BLaER1 (cell line): ENCODE measurements at regions not wholly inside any gene's neighbourhood (a gene's known extent, or its start where the extent isn't known, plus 50 kb on each side); places are given as distances from the start of the nearest gene placed in this dataset.

ENCODE experiments used
- H3K27ac ChIP-seq: shearing (Covaris generic); formaldehyde crosslinking; 2 replicates; pipeline ENCODE4 v1.8.1; 2022
- H3K27me3 ChIP-seq: shearing (Covaris generic); formaldehyde crosslinking; 2 replicates; pipeline ENCODE4 v1.8.1; 2022
- H3K36me3 ChIP-seq: shearing (Covaris generic); formaldehyde crosslinking; 2 replicates; pipeline ENCODE4 v1.8.1; 2022
- H3K4me1 ChIP-seq: shearing (Covaris generic); formaldehyde crosslinking; 2 replicates; pipeline ENCODE4 v1.8.1; 2022
- H3K4me2 ChIP-seq: shearing (Covaris generic); formaldehyde crosslinking; 2 replicates; pipeline ENCODE4 v1.8.1; 2022
- H3K4me3 ChIP-seq: shearing (Covaris generic); formaldehyde crosslinking; 2 replicates; pipeline ENCODE4 v1.8.1; 2022
- H3K9ac ChIP-seq: shearing (Covaris generic); formaldehyde crosslinking; 2 replicates; pipeline ENCODE4 v1.8.1; 2022
- H3K9me3 ChIP-seq: shearing (Covaris generic); formaldehyde crosslinking; 2 replicates; pipeline ENCODE4 v1.8.1; 2022
- H4K20me1 ChIP-seq: shearing (Covaris generic); formaldehyde crosslinking; 2 replicates; pipeline ENCODE4 v1.8.1; 2022
- Cebpa-rat ChIP-seq: shearing (Covaris generic); IDR thresholded peaks from 2 replicates; pipeline ENCODE4 v1.8.1; 2022

DNA sequence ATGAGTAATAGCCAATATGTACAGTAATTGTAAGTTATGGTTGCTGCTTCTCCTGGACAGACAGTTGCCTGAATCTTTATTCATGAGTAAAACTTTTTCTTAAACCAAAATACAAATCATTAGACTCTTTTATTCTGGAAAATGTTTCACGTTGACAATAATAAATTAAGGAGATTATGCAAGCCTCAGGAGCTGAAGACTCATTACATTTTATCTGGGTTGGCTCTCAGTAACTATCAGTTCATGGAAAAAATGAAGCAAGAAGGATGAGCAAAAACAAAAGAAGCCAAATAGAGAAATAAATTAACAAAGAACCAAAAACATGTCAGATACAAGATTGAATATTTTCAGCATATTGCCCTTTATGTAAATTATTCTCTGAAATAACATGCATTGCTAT, 88.9 kb upstream of the PRR16 start:
- no peak overlapping the region for H3K4me3 ChIP-seq
- H4K20me1 ChIP-seq = no peaks in the 10 kb centered on the region
- H3K9ac ChIP-seq = no peak overlapping the region
- peaks cover 17% of the 10 kb centered on the region for H3K9me3 ChIP-seq
- TF ChIP-seq Cebpa-rat = no peak
- H3K27me3 ChIP-seq = no peaks in the 10 kb centered on the region
- no peak overlapping the region for H3K4me2 ChIP-seq
- H3K4me1 ChIP-seq = no peaks in the 10 kb centered on the region
- H3K36me3 ChIP-seq = no peaks in the 10 kb centered on the region
- no peak overlapping the region for H3K27ac ChIP-seq

DNA sequence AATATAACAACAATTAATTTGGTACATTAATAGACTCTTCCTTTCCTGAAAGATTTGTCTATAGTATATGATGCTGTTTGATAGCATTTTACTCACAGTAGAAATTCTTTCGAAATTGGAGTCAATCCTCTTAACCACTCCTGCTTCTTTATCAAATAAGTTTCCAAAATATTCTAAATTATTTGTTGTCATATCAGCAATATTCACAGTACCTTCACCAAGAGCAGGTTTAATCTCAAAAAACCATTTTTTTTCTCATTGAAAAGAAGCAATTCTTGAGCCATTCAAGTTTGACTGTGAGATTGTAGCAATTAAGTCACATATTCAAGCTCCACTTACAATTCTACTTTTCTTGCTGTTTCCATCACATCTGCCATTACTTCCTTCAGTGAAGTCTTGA, 83.5 kb upstream of the PRR16 start:
- H3K9me3 ChIP-seq = peaks cover 17% of the 10 kb centered on the region
- H4K20me1 ChIP-seq = no peaks in the 10 kb centered on the region
- H3K4me2 ChIP-seq = no peak overlapping the region
- H3K9ac ChIP-seq = no peak overlapping the region
- no peak overlapping the region for H3K4me3 ChIP-seq
- no peak for TF ChIP-seq Cebpa-rat
- no peaks in the 10 kb centered on the region for H3K4me1 ChIP-seq
- H3K27me3 ChIP-seq = no peaks in the 10 kb centered on the region
- no peak overlapping the region for H3K27ac ChIP-seq
- H3K36me3 ChIP-seq = no peaks in the 10 kb centered on the region

DNA sequence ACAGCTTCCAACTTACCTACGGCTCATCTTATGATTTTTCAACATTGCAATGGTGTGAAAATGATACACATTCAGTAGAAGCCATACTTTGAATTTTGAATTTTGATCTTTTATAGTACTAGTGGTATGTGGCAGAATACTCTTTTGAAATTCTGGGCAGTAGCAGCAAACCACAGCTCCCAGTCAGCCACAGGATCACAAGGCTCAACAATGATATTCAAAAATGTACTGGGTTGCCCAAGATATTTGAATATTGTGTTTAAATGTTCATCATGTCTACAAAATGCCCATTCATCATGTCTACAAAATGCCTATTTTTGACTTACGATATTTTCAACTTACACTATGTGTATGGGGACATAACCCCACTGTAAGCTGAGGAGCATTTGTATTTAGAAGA, 81.3 kb upstream of the PRR16 start:
- Histone ChIP-seq H3K4me3 (no peak overlapping the region), H3K9ac (no peak overlapping the region), H3K4me2 (no peak overlapping the region), H4K20me1 (no peaks in the 10 kb centered on the region), H3K27me3 (no peaks in the 10 kb centered on the region), H3K9me3 (peaks cover 17% of the 10 kb centered on the region), H3K36me3 (no peaks in the 10 kb centered on the region), H3K27ac (no peak overlapping the region), H3K4me1 (no peaks in the 10 kb centered on the region)
- TF ChIP-seq Cebpa-rat = no peak

DNA sequence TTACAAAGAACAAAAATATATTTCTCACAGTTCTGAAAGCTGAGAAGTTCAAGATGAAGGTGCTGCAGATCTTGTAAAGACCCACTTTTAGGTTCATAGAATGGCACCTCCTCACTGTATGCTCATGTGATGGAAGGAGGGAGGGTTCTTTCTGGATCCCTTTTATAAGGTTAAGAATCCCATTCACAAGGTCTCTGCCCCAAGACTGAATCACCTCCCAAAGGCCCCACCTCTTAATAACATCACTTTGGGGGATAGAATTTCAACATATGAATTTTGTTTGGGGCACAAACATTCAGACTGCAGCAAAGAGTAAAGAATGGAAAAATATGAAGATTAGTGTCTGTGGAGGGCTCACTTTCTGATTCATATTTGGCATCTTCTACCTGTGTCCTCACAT, 77.1 kb upstream of the PRR16 start:
- no peak overlapping the region for H3K4me3 ChIP-seq
- no peaks in the 10 kb centered on the region for H3K36me3 ChIP-seq
- peaks cover 10% of the 10 kb centered on the region for H3K4me1 ChIP-seq
- no peaks in the 10 kb centered on the region for H3K27me3 ChIP-seq
- no peak for TF ChIP-seq Cebpa-rat
- no peak overlapping the region for H3K4me2 ChIP-seq
- H4K20me1 ChIP-seq = no peaks in the 10 kb centered on the region
- H3K27ac ChIP-seq = no peak overlapping the region
- H3K9me3 ChIP-seq = no peaks in the 10 kb centered on the region
- no peak overlapping the region for H3K9ac ChIP-seq

DNA sequence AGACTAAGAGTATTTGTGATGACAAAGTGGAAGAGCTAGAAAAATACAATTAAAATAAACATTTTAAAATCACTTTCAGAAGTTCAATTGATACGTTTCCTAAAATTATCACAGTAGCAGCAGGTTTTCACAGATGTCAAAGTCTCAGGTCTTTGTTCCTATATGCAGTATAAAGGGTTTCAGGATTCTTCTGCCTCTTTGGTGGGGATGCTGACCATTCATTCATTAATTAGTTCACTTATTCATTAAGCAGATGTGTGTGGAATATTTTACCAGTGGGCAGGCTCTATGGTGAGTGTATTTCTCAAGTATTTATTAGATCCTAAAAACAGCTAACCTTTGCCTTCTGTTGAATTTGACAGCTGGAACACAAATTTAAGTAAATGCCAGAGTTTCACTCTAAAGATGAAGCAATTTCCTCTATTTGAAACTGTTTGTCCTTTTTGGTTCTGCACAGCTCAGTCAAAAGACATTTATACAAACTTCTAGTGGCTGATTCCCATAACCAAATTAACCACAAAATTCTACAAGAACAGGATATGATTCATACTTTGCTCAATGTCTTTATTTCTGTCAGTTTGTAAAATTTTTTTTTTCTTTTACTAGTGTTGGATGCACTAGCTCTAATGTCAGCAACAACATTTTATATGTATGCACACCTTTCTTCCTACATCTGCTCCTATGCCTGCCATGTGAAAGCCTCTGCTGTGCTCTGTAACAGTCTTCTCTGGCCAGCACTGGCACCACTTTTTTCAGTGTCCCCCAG, 75.9 kb upstream of the PRR16 start:
- Histone ChIP-seq H3K4me1 (peaks cover 10% of the 10 kb centered on the region), H3K4me2 (peak overlapping the region; percentile 15), H3K27me3 (no peaks in the 10 kb centered on the region), H4K20me1 (no peaks in the 10 kb centered on the region), H3K36me3 (no peaks in the 10 kb centered on the region), H3K4me3 (no peak overlapping the region), H3K9me3 (no peaks in the 10 kb centered on the region), H3K9ac (no peak overlapping the region), H3K27ac (no peak overlapping the region)
- no peak for TF ChIP-seq Cebpa-rat

DNA sequence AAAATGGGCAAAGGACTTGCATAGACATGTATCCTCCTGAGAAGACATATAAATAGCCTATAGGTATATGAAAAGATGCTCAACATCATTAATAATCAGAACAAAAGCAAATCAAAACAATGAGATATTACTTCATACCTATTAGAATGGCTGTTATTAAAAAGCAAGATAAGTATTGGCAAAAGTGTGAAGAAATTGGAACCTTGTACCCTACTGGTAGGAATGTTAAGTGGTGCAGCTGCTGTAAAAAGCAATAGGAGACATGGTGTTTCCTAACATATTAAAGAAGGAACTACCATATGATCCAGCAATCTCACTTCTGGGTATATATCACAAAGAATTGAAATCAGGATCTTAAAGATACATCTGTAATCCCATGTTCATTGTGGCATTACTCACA, 69.8 kb upstream of the PRR16 start:
- Histone ChIP-seq H3K4me3 (no peak overlapping the region), H3K36me3 (no peaks in the 10 kb centered on the region), H4K20me1 (no peaks in the 10 kb centered on the region), H3K9ac (no peak overlapping the region), H3K9me3 (peaks cover 10% of the 10 kb centered on the region), H3K4me2 (no peak overlapping the region), H3K4me1 (no peaks in the 10 kb centered on the region), H3K27ac (no peak overlapping the region), H3K27me3 (no peaks in the 10 kb centered on the region)
- TF ChIP-seq Cebpa-rat = no peak

DNA sequence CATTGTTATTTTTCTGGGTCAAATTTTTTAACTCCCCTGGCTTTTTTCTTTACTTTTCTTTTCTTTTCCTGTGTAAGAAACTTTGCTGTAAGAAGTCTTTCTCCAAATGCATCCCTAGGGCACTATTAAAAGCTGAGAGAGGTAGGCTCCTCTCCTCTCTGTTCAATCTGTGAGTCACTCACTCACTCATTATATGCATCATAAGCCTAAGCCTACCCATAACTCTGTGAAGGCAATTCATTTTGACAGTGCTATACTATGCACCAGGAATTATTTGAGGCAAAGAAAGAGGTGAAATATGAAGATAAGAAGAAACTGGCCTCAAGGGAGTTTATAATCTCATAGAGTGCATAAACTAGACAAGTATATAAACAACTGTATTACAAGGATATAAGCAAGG, 67.9 kb upstream of the PRR16 start:
- Histone ChIP-seq H3K27ac (no peak overlapping the region), H3K27me3 (no peaks in the 10 kb centered on the region), H3K4me2 (no peak overlapping the region), H3K4me1 (no peaks in the 10 kb centered on the region), H3K4me3 (no peak overlapping the region), H3K36me3 (no peaks in the 10 kb centered on the region), H3K9me3 (peaks cover 18% of the 10 kb centered on the region), H4K20me1 (no peaks in the 10 kb centered on the region), H3K9ac (no peak overlapping the region)
- no peak for TF ChIP-seq Cebpa-rat

DNA sequence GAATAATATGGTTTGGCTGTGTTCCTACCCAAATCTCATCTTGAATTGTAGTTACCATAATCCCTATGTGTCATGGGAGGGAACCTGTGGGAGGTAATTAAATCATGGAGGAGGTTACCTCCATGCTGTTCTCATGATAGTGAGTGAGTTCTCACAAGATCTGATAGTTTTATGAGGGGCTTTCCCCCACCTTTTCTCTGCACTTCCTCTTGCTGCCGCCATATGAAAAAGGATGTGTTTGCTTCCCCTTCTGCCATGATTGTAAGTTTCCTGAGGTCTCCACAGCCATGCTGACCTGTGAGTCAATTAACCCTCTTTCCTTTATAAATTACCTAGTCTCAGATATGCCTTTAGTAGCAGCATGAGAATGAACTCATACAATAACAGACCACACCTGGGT, 63.7 kb upstream of the PRR16 start:
- H3K27me3 ChIP-seq = no peaks in the 10 kb centered on the region
- H3K4me2 ChIP-seq = no peak overlapping the region
- TF ChIP-seq Cebpa-rat = no peak
- no peaks in the 10 kb centered on the region for H3K36me3 ChIP-seq
- H3K27ac ChIP-seq = no peak overlapping the region
- H3K4me1 ChIP-seq = no peaks in the 10 kb centered on the region
- no peak overlapping the region for H3K9ac ChIP-seq
- no peaks in the 10 kb centered on the region for H4K20me1 ChIP-seq
- H3K9me3 ChIP-seq = peaks cover 18% of the 10 kb centered on the region
- no peak overlapping the region for H3K4me3 ChIP-seq

DNA sequence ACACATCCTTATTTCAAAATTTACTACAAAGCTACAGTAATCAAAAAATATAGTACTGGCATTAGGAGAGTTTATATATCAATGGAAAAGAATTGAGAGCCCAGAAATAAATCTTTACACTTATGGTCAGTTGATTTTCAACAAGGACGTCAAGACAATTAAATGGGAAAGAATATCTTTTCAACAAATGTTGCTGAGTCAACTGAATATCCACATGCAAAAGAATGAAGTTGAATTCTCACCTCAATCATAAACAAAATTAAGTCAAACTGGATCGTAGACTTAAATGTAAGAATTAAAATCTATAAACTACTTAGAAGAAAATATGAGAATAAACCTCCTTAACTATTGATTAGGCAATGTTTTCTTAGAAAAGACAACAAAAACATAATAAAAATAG, 61.5 kb upstream of the PRR16 start:
- H3K4me1 ChIP-seq = no peaks in the 10 kb centered on the region
- peaks cover 18% of the 10 kb centered on the region for H3K9me3 ChIP-seq
- no peaks in the 10 kb centered on the region for H3K36me3 ChIP-seq
- no peak overlapping the region for H3K27ac ChIP-seq
- H3K4me3 ChIP-seq = no peak overlapping the region
- H3K27me3 ChIP-seq = no peaks in the 10 kb centered on the region
- no peaks in the 10 kb centered on the region for H4K20me1 ChIP-seq
- no peak overlapping the region for H3K9ac ChIP-seq
- H3K4me2 ChIP-seq = no peak overlapping the region
- no peak for TF ChIP-seq Cebpa-rat

DNA sequence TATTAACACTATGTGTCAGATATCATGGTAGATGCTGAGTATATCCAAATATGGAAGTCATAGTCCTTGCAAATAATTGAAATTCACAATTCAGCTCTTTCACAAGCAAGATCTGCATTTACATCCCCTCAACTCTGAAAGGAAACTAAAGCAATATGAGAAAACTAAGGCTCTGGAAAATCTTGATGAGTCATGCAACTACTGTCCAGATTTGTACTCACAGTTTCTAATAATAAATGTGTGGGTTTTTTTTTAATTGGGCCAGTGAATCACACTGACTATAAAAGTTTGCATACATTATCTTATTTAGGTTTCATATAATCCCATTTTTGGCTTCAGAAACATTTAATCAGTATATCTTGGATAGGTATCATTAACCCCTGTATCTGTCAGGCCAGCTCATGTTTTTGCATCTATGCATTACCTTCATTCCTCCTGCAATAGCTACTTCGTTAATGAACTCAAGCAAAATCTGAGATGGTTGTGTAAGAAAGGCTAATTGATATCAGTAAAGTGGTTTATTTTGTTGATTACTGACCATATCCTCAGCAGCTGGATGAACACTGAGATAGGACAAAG, 58.7 kb upstream of the PRR16 start:
- H3K9me3 ChIP-seq = no peaks in the 10 kb centered on the region; the same call in 1 of the 2 replicates
- no peaks in the 10 kb centered on the region for H4K20me1 ChIP-seq
- H3K4me2 ChIP-seq = no peak overlapping the region
- no peaks in the 10 kb centered on the region for H3K4me1 ChIP-seq
- H3K27me3 ChIP-seq = no peaks in the 10 kb centered on the region
- H3K36me3 ChIP-seq = no peaks in the 10 kb centered on the region
- H3K4me3 ChIP-seq = no peak overlapping the region
- no peak overlapping the region for H3K9ac ChIP-seq
- no peak overlapping the region for H3K27ac ChIP-seq
- no peak for TF ChIP-seq Cebpa-rat
